Smooth muscle cell (in vitro differentiated cells): ENCODE measurements at regions not wholly inside any gene's neighbourhood (a gene's known extent, or its start where the extent isn't known, plus 50 kb on each side); places are given as distances from the start of the nearest gene placed in this dataset.

Experiments used
- DNase-seq: peaks from one replicate; lab custom pipeline; 2025; ENCODE audit not compliant: unreplicated experiment; lab: John Stamatoyannopoulos, UW
- H2AFZ ChIP-seq: fragments of 200-600 bp; sonication (generic); 2 replicates; pipeline ENCODE4 v1.6.0; 2016; ENCODE audit warnings: antibody characterized with exemption, low read depth, mild to moderate bottlenecking
- H3F3A ChIP-seq: fragments of 200-600 bp; sonication (generic); 2 replicates; pipeline ENCODE4 v1.6.0; 2017; ENCODE audit warnings: antibody characterized with exemption, low read depth
- H3K27ac ChIP-seq: fragments of 200-600 bp; sonication (generic); 2 replicates; pipeline ENCODE4 v1.5.1; 2016; ENCODE audit warnings: low read depth, mild to moderate bottlenecking
- H3K27me3 ChIP-seq: fragments of 200-600 bp; sonication (generic); 2 replicates; pipeline ENCODE4 v1.6.1; 2016; ENCODE audit warnings: low read depth, mild to moderate bottlenecking
- H3K36me3 ChIP-seq: fragments of 200-600 bp; sonication (generic); 2 replicates; pipeline ENCODE4 v1.5.1; 2016; ENCODE audit warnings: low read depth
- H3K4me1 ChIP-seq: fragments of 200-600 bp; sonication (generic); 2 replicates; pipeline ENCODE4 v1.5.1; 2016; ENCODE audit warnings: low read depth
- H3K4me2 ChIP-seq: fragments of 200-600 bp; sonication (generic); 2 replicates; pipeline ENCODE4 v1.6.0; 2016; ENCODE audit warnings: mild to moderate bottlenecking
- H3K4me3 ChIP-seq: fragments of 200-600 bp; sonication (generic); 2 replicates; pipeline ENCODE4 v1.5.1; 2016; ENCODE audit warnings: mild to moderate bottlenecking
- H3K79me2 ChIP-seq: fragments of 200-600 bp; sonication (generic); 2 replicates; pipeline ENCODE4 v1.6.0; 2016; ENCODE audit warnings: low read depth, mild to moderate bottlenecking
- H3K9ac ChIP-seq: fragments of 200-600 bp; sonication (generic); 2 replicates; pipeline ENCODE4 v1.6.0; 2016; ENCODE audit warnings: low read depth
- H3K9me3 ChIP-seq: fragments of 200-600 bp; sonication (generic); replicated peaks from 2 replicates; pipeline ENCODE4 v1.5.1; 2016; ENCODE audit warnings: low read depth
- H4K20me1 ChIP-seq: fragments of 200-600 bp; sonication (generic); 2 replicates; pipeline ENCODE4 v1.6.0; 2016; ENCODE audit warnings: low read depth
- WGBS: methylation state at CpG from one replicate; pipeline ENCODE4 v1.1.7; 2016; ENCODE audit warnings: low lambda C conversion rate; 5-methylcytosine and 5-hydroxymethylcytosine counted together
- TF ChIP-seq, protein P1 (sequence below): fragments of 200-600 bp; sonication (generic); IDR thresholded peaks from 2 replicates; pipeline ENCODE4 v1.5.1; 2017; ENCODE audit warnings: borderline replicate concordance, mild to moderate bottlenecking, antibody characterized with exemption; ENCODE audit not compliant: insufficient read depth, poor library complexity, severe bottlenecking

DNA sequence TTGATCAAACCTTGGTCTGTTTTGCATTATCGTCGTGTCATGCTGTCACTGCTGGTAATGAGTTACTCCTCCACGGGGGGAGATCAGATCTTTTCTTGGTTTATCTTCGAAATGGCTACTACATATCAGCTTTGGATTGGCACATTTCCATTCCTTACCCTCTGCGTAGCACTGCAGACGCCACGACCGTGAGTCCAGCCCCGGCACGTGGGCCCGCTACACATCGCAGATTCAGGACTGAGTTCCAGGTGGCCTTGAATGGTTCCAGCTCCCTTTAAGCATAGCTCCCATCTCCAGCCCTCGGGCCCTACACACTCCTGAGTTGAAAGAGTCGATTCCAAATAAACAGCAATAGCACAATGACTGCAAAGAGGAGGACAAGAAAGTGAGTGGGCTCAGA, 238.6 kb upstream of the PFKP start:
- Histone ChIP-seq H3F3A (no peaks in the 10 kb centered on the region), H3K9ac (no peak overlapping the region), H2AFZ (no peak overlapping the region), H4K20me1 (no peaks in the 10 kb centered on the region), H3K4me3 (no peak overlapping the region), H3K27ac (no peak overlapping the region), H3K4me2 (no peak overlapping the region), H3K79me2 (no peaks in the 10 kb centered on the region), H3K27me3 (no peaks in the 10 kb centered on the region), H3K36me3 (no peaks in the 10 kb centered on the region), H3K9me3 (no peaks in the 10 kb centered on the region), H3K4me1 (no peaks in the 10 kb centered on the region)
- no peak for DNase-seq
- WGBS, result 90% methylated on average over 14 of the region's 14 CpGs
- TF ChIP-seq, protein P1, sequence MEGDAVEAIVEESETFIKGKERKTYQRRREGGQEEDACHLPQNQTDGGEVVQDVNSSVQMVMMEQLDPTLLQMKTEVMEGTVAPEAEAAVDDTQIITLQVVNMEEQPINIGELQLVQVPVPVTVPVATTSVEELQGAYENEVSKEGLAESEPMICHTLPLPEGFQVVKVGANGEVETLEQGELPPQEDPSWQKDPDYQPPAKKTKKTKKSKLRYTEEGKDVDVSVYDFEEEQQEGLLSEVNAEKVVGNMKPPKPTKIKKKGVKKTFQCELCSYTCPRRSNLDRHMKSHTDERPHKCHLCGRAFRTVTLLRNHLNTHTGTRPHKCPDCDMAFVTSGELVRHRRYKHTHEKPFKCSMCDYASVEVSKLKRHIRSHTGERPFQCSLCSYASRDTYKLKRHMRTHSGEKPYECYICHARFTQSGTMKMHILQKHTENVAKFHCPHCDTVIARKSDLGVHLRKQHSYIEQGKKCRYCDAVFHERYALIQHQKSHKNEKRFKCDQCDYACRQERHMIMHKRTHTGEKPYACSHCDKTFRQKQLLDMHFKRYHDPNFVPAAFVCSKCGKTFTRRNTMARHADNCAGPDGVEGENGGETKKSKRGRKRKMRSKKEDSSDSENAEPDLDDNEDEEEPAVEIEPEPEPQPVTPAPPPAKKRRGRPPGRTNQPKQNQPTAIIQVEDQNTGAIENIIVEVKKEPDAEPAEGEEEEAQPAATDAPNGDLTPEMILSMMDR, result no peak

DNA sequence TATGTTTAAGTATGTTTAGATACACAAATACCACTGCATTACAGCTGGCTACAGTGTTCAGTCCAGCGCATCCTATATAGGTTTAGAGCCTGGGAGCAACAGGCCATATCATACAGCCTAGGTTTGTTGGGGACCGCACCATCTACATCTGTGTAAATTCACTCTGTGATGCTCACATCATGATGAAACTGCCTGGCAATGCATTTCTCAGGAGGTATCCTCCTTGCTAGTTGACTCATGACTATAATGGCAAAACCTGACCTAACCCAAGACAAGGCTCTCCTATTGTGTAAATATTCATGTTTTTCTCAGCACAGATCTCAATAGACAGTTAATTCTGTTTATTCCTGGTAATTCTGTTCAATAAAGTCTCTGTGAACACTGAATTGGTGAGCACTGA, 240.7 kb upstream of the PFKP start:
- no peaks in the 10 kb centered on the region for H3K27me3 ChIP-seq
- 46% methylated on average over 2 of the region's 2 CpGs for WGBS

DNA sequence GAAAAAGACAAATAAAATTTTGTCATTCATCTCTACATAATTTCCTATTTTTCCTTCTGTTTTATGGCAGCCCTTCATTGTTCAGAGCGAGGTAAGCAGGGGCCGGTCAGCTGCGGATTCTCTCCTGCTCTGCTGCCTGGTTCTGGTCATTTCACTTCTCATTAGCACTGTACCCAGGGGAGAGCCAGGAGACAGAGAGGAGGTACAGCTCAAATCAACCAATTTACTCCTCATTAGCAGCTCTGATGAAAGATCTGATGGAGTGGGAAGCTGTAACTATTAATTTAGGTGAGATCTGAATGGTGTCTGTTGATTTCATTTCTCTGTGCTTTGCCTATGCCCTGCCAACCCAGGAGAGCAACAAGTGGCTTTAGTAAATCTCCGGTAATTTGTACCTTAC, 241.5 kb upstream of the PFKP start:
- Histone ChIP-seq H3K27ac (no peak overlapping the region), H3K9ac (no peak overlapping the region), H3K4me1 (no peaks in the 10 kb centered on the region), H3K27me3 (no peaks in the 10 kb centered on the region), H4K20me1 (no peaks in the 10 kb centered on the region), H2AFZ (no peak overlapping the region), H3F3A (no peaks in the 10 kb centered on the region), H3K36me3 (no peaks in the 10 kb centered on the region), H3K4me2 (no peak overlapping the region), H3K4me3 (no peak overlapping the region), H3K79me2 (no peaks in the 10 kb centered on the region), H3K9me3 (no peaks in the 10 kb centered on the region)
- no peak for DNase-seq
- WGBS, result 93% methylated on average over 4 of the region's 4 CpGs
- TF ChIP-seq, protein P1, result no peak

More for the DNA sequence above, 240.7 kb upstream of the PFKP start:
- TF ChIP-seq, protein P1, result no peak
- Histone ChIP-seq H3K79me2 (no peaks in the 10 kb centered on the region), H3K4me2 (no peak overlapping the region), H3K4me1 (no peaks in the 10 kb centered on the region), H3K4me3 (no peak overlapping the region), H3K27ac (no peak overlapping the region), H3K9me3 (no peaks in the 10 kb centered on the region), H4K20me1 (no peaks in the 10 kb centered on the region), H2AFZ (no peak overlapping the region), H3K36me3 (no peaks in the 10 kb centered on the region), H3K9ac (no peak overlapping the region), H3F3A (no peaks in the 10 kb centered on the region)
- no peak for DNase-seq

DNA sequence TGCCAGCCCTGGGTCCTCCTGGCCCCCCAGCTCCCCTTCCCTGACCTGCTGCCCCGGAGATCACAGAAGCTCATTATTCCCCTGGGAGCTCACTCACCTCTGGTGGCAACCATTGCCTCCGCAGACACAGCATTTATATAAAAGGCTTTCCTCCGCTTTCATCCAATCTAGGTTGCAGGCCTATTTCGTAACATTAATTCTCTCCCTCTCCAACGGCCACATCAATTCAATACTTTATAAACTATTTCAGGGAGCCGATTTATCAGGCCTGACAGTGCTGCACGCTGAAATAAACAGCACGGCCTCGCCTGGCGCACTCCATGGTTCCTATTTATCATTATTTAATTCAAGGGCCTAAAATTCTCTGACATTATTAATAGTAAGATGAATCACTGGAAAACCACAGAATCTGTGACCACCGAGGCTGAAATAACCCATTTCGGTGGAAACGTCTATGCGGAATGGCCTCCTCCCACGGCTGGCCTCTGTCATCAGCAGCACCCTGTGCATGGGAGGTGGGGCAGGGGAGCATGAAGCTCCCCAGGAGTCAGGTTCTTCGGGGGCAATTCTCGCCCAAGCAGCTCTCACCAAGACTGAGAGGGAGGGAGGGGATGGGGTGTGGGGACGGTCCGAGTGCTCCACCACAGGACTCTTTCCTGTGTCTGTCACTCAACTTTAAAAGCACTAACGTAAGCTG, 249.3 kb upstream of the PFKP start:
- Histone ChIP-seq H3K4me1 (no peaks in the 10 kb centered on the region), H3K27me3 (peaks cover 8% of the 10 kb centered on the region), H3K9ac (no peak overlapping the region), H3K4me3 (no peak overlapping the region), H3K27ac (no peak overlapping the region), H3F3A (no peaks in the 10 kb centered on the region), H3K36me3 (no peaks in the 10 kb centered on the region), H4K20me1 (no peaks in the 10 kb centered on the region), H3K9me3 (no peaks in the 10 kb centered on the region), H3K79me2 (no peaks in the 10 kb centered on the region), H2AFZ (no peak overlapping the region), H3K4me2 (no peak overlapping the region)
- TF ChIP-seq, protein P1, result no peak
- 88% methylated on average over 20 of the region's 20 CpGs for WGBS
- DNase-seq, result no peak
